Ovary (tissue), 7 donors: ENCODE measurements at regions not wholly inside any gene's neighbourhood (a gene's known extent, or its start where the extent isn't known, plus 50 kb on each side); places are given as distances from the start of the nearest gene placed in this dataset.

Experiments used
- DNase-seq, 5 donors: peaks; one replicate each; pipeline ENCODE4 v3.0.0-alpha.2; 2019 to 2020
- H3K27ac ChIP-seq, 2 donors: fragments of 200-600 bp; one replicate each; pipeline versions ENCODE4 v1.5.1 to v1.8.0; 2019 to 2022
- H3K27me3 ChIP-seq: fragments of 200-600 bp; one replicate; pipeline ENCODE4 v1.8.0; 2022
- H3K36me3 ChIP-seq: fragments of 200-600 bp; sonication (generic); one replicate; pipeline ENCODE4 v1.5.1; 2019
- H3K4me1 ChIP-seq: one replicate; pipeline ENCODE4 v1.8.1; 2013; ENCODE audit warnings: mild to moderate bottlenecking, moderate library complexity; ENCODE audit not compliant: insufficient read depth
- H3K4me3 ChIP-seq: fragments of 200-600 bp; sonication (generic); one replicate; pipeline ENCODE4 v1.5.1; 2017
- H3K9me3 ChIP-seq, 2 donors: fragments of 200-600 bp in 1 of 2; sonication (generic) in 1 of 2; one replicate each; pipeline versions ENCODE4 v1.5.1 to v1.8.1; 2013 to 2019; ENCODE audit warnings: mild to moderate bottlenecking in 1 of 2, moderate library complexity in 1 of 2
- EP300 ChIP-seq: sonication (generic); formaldehyde crosslinking; IDR thresholded peaks from one replicate; pipeline ENCODE4 v1.6.1; 2017; ENCODE audit warnings: antibody characterized with exemption
- POLR2A ChIP-seq: fragments of 450-650 bp; IDR thresholded peaks from one replicate; pipeline ENCODE4 v1.6.1; 2017; ENCODE audit warnings: antibody characterized with exemption, mild to moderate bottlenecking, moderate library complexity
- WGBS, 3 donors: extraction: QIAGEN DNeasy Blood & Tissue Kit in 1 of 3; methylation state at CpG; one replicate each; pipeline versions ENCODE4 v1.1.5 to v1.1.7; 2013 to 2017; 5-methylcytosine and 5-hydroxymethylcytosine counted together
- intact Hi-C, 4 donors: fragments of 100-400 bp; cut with DNase I; formaldehyde crosslinking; loops; one replicate each; pipeline versions ENCODE4 v1.11.0 to v1.15.1; 2022 to 2023
- TF ChIP-seq, protein P1 (sequence below), 3 donors: fragments of 450-650 bp in 2 of 3; fragments of 200-600 bp in 1 of 3; IDR thresholded peaks; one replicate each; pipeline versions ENCODE4 v1.5.1 to v1.8.0; 2016 to 2022; ENCODE audit warnings: antibody characterized with exemption in 3 of 3, mild to moderate bottlenecking in 1 of 3
- donor health status: DM: no; HTN: no; CAD: no; lungs with moderate emphysema.
- donor health status: DM: no; HTN: no; CAD: no.
- donor health status: Bipolar disorder and iron deficiency.
- donor health status: DM: no; HTN: no; CAD: no.
- donor health status: DM: yes; HTN: yes; CAD: no.

DNA sequence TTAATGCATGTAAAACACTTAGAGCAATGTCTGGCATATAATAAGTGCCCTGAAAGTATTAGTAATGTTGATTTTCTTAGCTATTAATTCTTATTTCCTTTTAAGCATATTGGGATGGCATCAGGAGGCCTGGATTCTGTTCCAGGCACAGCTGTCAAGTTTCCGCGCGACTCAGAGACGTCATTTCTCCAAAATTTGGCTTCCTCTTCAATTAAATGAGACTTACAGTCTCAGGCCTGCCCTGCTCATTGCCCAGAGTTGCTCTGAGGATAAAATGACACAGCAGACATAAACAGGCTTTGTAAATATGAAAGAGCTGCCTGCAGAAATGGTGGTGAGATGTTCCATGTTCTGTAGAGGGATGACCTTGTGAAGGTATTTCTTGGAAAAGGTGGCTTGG lies 159.8 kb upstream of the GLRA1 start:
- Histone ChIP-seq H3K36me3 (no peaks in the 10 kb centered on the region), H3K27ac (no peak overlapping the region), H3K9me3 (no peaks in the 10 kb centered on the region), H3K4me3 (no peak overlapping the region), H3K4me1 (no peaks in the 10 kb centered on the region), H3K27me3 (no peaks in the 10 kb centered on the region)
- TF ChIP-seq POLR2A (no peak), EP300 (no peak)
- TF ChIP-seq, protein P1, sequence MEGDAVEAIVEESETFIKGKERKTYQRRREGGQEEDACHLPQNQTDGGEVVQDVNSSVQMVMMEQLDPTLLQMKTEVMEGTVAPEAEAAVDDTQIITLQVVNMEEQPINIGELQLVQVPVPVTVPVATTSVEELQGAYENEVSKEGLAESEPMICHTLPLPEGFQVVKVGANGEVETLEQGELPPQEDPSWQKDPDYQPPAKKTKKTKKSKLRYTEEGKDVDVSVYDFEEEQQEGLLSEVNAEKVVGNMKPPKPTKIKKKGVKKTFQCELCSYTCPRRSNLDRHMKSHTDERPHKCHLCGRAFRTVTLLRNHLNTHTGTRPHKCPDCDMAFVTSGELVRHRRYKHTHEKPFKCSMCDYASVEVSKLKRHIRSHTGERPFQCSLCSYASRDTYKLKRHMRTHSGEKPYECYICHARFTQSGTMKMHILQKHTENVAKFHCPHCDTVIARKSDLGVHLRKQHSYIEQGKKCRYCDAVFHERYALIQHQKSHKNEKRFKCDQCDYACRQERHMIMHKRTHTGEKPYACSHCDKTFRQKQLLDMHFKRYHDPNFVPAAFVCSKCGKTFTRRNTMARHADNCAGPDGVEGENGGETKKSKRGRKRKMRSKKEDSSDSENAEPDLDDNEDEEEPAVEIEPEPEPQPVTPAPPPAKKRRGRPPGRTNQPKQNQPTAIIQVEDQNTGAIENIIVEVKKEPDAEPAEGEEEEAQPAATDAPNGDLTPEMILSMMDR (IDR thresholded peaks at IDR 0.05) = no peak
- DNase-seq = no peak
- 88 to 92% (median 88%) methylated on average over 4 of the region's 4 CpGs for WGBS, 3 donors
- intact Hi-C loops = no loop called here

DNA sequence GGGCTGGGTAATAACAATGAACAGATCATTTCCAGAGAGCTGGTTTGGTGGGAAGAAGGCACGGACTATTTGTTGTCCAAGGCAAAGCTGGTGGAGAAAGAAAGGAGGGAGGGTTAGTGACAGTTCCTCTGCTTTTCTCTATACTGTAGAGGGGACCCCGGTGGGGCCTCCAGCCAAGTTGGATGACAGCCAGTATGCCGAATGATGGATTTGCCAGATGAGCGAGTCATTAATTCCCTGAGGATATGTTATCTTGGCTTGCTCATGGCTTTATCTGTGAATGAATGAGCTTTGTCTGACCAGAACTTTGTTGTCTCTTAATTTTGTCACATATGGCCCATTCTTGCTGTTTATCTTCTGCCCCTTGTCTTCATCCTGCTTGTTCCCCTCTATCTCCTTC lies 158.6 kb upstream of the GLRA1 start:
- intact Hi-C loops = no loop called here
- Histone ChIP-seq H3K4me1 (no peaks in the 10 kb centered on the region), H3K4me3 (no peak overlapping the region), H3K36me3 (no peaks in the 10 kb centered on the region), H3K9me3 (no peaks in the 10 kb centered on the region), H3K27me3 (no peaks in the 10 kb centered on the region), H3K27ac (no peak overlapping the region)
- WGBS, 3 donors = 47 to 72% (median 51%) methylated on average over 4 of the region's 4 CpGs
- no peak for TF ChIP-seq POLR2A
- TF ChIP-seq EP300 = no peak
- TF ChIP-seq, protein P1 (IDR thresholded peaks at IDR 0.05) = no peak
- no peak for DNase-seq

DNA sequence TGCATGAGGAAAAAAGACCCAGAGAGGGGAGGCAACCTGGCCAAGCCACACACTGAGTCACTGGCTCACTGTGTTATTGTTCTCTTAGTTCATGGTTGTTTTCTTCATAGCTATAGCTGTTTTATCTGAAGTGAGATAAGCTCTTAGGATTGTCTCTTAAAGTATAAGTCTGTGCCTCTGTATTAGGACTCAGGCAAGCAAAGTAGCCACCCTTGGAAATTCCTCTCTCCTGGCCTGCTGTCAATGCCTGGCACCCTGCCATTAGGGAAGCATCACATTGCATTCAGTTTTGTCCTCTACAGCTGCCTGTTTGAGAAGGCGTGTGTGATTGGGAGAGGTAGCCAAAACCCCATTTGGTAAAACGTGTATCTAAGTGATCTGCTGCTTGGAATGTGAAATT lies 147.4 kb upstream of the GLRA1 start:
- H3K27me3 ChIP-seq = no peaks in the 10 kb centered on the region
- no peaks in the 10 kb centered on the region for H3K9me3 ChIP-seq
- TF ChIP-seq, protein P1 (IDR thresholded peaks at IDR 0.05) = no peak
- no peak for TF ChIP-seq EP300
- no peak for TF ChIP-seq POLR2A
- H3K4me3 ChIP-seq = no peak overlapping the region
- no peak overlapping the region for H3K27ac ChIP-seq
- no peaks in the 10 kb centered on the region for H3K4me1 ChIP-seq
- no peak for DNase-seq
- intact Hi-C loops = no loop called here
- no peaks in the 10 kb centered on the region for H3K36me3 ChIP-seq
- WGBS, 3 donors = 3 to 13% (median 6%) methylated on average over 2 of the region's 2 CpGs

DNA sequence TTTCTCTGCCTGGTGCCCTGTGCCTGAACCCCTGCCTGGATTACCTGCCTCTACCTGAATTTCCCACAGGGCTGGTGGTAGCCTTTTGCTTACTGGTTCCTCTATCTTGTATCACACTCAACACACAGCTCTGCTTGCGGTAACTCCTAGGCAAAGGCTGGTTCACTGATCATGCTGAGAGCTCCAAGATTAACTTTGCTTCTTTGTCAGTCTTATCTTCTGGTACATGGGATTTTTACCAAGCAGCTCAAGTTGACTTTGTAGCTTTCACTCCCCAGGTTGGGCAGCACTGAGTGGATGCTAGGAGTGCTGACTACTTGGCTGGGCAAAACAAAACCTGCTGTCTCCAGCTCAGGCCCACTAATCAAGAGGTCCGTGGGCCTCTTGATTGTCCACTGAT lies 145.9 kb upstream of the GLRA1 start:
- H3K4me1 ChIP-seq = no peaks in the 10 kb centered on the region
- intact Hi-C loops = no loop called here
- TF ChIP-seq POLR2A (no peak), EP300 (no peak)
- TF ChIP-seq, protein P1 (IDR thresholded peaks at IDR 0.05) = no peak
- H3K36me3 ChIP-seq = no peaks in the 10 kb centered on the region
- no peak for DNase-seq
- no peak overlapping the region for H3K27ac ChIP-seq
- no peaks in the 10 kb centered on the region for H3K9me3 ChIP-seq
- WGBS, 3 donors = 90 to 98% (median 90%) methylated on average over 2 of the region's 2 CpGs
- H3K27me3 ChIP-seq = no peaks in the 10 kb centered on the region
- H3K4me3 ChIP-seq = no peak overlapping the region

DNA sequence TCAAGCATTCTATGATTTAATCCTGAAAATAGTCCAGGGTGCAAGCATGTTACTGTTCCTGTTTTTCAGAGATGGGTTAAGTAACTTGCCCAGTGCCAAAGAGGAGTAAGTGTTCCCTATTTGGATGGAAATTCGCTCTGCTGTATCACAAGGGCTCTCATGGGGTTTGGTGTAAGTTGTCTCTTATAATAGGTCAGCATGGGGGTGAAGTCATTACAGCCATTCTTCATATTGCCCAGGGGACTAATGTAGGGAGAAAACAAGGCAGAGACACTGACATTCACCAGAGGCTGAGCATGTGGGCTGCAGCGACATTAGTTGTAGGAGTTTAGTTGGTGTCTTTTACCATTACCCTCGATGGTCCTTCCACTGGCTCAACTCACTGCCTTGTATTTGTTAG lies 142.1 kb upstream of the GLRA1 start:
- Histone ChIP-seq H3K4me3 (no peak overlapping the region), H3K27me3 (no peaks in the 10 kb centered on the region), H3K36me3 (no peaks in the 10 kb centered on the region), H3K9me3 (no peaks in the 10 kb centered on the region), H3K27ac (no peak overlapping the region), H3K4me1 (no peaks in the 10 kb centered on the region)
- DNase-seq = no peak
- 58 to 75% (median 61%) methylated on average over 3 of the region's 3 CpGs for WGBS, 3 donors
- TF ChIP-seq POLR2A = no peak
- TF ChIP-seq, protein P1 (IDR thresholded peaks at IDR 0.05) = no peak
- no peak for TF ChIP-seq EP300
- intact Hi-C loops = no loop called here
